Right lobe of liver (tissue), 6 donors: ENCODE measurements at regions not wholly inside any gene's neighbourhood (a gene's known extent, or its start where the extent isn't known, plus 50 kb on each side); places are given as distances from the start of the nearest gene placed in this dataset.

Experiments used
- ATAC-seq, 4 donors: fragments of 200-7000 bp; cut with Tn5 transposase; one replicate each; pipeline ENCODE4 v1.9.1; 2020; ENCODE audit warnings: mild to moderate bottlenecking in 4 of 4, moderate library complexity in 4 of 4
- DNase-seq, 3 donors: peaks; one replicate each; pipeline ENCODE4 v3.0.0-alpha.2; 2020
- H3K27ac ChIP-seq, 3 donors: fragments of 200-600 bp; one replicate each; pipeline ENCODE4 v1.8.0; 2022
- H3K27me3 ChIP-seq, 2 donors: fragments of 200-600 bp; one replicate each; pipeline ENCODE4 v1.8.0; 2022
- H3K36me3 ChIP-seq, 4 donors: fragments of 200-600 bp; sonication (generic) in 1 of 4; one replicate each; pipeline versions ENCODE4 v1.5.1 to v1.8.0; 2017 to 2022; ENCODE audit warnings: control low read depth in 1 of 4
- H3K4me1 ChIP-seq, 4 donors: fragments of 200-600 bp; sonication (generic) in 1 of 4; one replicate each; pipeline versions ENCODE4 v1.5.1 to v1.8.0; 2017 to 2022; ENCODE audit warnings: control low read depth in 1 of 4
- H3K4me3 ChIP-seq, 3 donors: fragments of 200-600 bp; one replicate each; pipeline ENCODE4 v1.8.0; 2022
- H3K9me3 ChIP-seq, 4 donors: fragments of 200-600 bp; sonication (generic) in 1 of 4; one replicate each; pipeline versions ENCODE4 v1.5.1 to v1.8.0; 2017 to 2022; ENCODE audit warnings: control low read depth in 1 of 4
- CTCF ChIP-seq, 4 donors: fragments of 200-600 bp in 3 of 4; fragments of 450-650 bp in 1 of 4; IDR thresholded peaks; one replicate each; pipeline versions ENCODE4 v1.5.1 to v1.8.0; 2016 to 2022; ENCODE audit warnings: antibody characterized with exemption in 4 of 4, mild to moderate bottlenecking in 2 of 4
- POLR2A ChIP-seq: fragments of 450-650 bp; IDR thresholded peaks from one replicate; pipeline ENCODE4 v1.6.1; 2017; ENCODE audit warnings: antibody characterized with exemption, mild to moderate bottlenecking
- WGBS: methylation state at CpG from one replicate; pipeline ENCODE4 v1.1.6; 2018; ENCODE audit warnings: low coverage, low lambda C conversion rate; ENCODE audit not compliant: insufficient coverage; ENCODE audit errors: missing lambda C conversion rate; 5-methylcytosine and 5-hydroxymethylcytosine counted together
- intact Hi-C, 2 donors: fragments of 100-400 bp; cut with DNase I; formaldehyde crosslinking; loops; one replicate each; pipeline versions ENCODE4 v1.11.2 to v1.14.1; 2022
- donor health status: DM: no; HTN: yes; CAD: no.
- donor health status: DM: no; HTN: no; CAD: no.
- donor health status: DM: no; HTN: no; CAD: no.
- donor health status: DM: no; HTN: yes; CAD: no.
- donor health status: DM: no; HTN: yes; CAD: no.

DNA sequence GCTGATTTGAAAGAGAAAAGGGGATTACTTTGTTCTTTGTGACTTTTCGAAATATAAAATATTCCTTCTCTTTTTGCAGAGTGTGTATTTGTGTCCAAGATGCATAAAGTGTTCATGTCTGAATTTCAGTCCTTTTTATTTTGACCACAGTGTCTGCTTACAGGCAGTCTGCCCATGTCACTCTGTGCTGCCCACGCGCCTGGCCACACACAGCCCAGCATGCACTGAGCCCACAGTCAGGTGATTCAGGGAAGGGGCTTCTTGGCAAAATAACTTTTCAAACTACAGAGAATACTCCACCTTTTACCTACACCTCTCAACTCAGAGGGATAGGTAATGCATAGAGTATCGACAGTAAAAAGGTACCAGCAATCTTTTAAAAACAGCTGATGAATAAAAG is 142.5 kb upstream of the TRPC4 start:
- DNase-seq (no peak), ATAC-seq (no peak)
- intact Hi-C loops, result no loop called here
- Histone ChIP-seq H3K9me3 (peaks cover 0 to 4% (median 0%) of the 10 kb centered on the region in 4 donors), H3K27ac (no peak overlapping the region), H3K4me1 (no peaks in the 10 kb centered on the region), H3K27me3 (no peaks in the 10 kb centered on the region), H3K4me3 (no peak overlapping the region), H3K36me3 (no peaks in the 10 kb centered on the region)
- 92% methylated on average over 4 of the region's 4 CpGs for WGBS
- TF ChIP-seq POLR2A, result no peak
- TF ChIP-seq CTCF (IDR thresholded peaks at IDR 0.05), result no peak

DNA sequence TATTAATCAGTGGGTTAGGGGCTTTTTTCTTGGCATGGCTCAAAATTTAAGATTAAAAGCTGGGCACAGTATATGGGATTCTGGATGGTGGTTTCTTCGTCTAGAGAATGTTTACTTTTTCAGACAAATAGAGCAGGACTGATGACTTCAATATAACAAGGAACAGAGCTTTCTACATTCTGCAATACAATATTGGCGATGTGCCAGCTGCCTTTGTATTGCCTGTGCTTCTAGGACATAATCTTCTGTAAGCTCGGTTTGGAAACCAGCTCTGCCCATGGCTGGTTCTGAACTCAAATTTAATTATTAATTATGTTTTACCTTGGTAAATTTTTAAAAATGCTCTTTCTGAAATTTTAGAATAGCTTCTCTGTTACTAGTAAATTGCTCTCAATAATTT is 139.1 kb upstream of the TRPC4 start:
- 44% methylated on average over 3 of the region's 3 CpGs for WGBS
- intact Hi-C loops, result no loop called here
- DNase-seq (no peak), ATAC-seq (no peak)
- no peaks in the 10 kb centered on the region for H3K36me3 ChIP-seq
- no peaks in the 10 kb centered on the region for H3K27me3 ChIP-seq
- H3K9me3 ChIP-seq, result no peaks in the 10 kb centered on the region
- H3K4me1 ChIP-seq, result no peaks in the 10 kb centered on the region
- no peak overlapping the region for H3K27ac ChIP-seq
- H3K4me3 ChIP-seq, result no peak overlapping the region
- TF ChIP-seq POLR2A (no peak), CTCF (IDR thresholded peaks at IDR 0.05) (no peak)

- no peaks in the 10 kb centered on the region for H3K36me3 ChIP-seq
- intact Hi-C loops, result no loop called here
- DNase-seq (no peak), ATAC-seq (no peak)
- H3K27ac ChIP-seq, result no peak overlapping the region
- H3K4me3 ChIP-seq, result no peak overlapping the region
- H3K9me3 ChIP-seq, result no peaks in the 10 kb centered on the region
- WGBS, result 39% methylated on average over 7 of the region's 7 CpGs
- TF ChIP-seq POLR2A (no peak), CTCF (IDR thresholded peaks at IDR 0.05) (no peak)
- no peaks in the 10 kb centered on the region for H3K27me3 ChIP-seq
- H3K4me1 ChIP-seq, result no peaks in the 10 kb centered on the region
Measured at GRCh38 chr13:38002606-38003005, 133.0 kb upstream of the TRPC4 start.

DNA sequence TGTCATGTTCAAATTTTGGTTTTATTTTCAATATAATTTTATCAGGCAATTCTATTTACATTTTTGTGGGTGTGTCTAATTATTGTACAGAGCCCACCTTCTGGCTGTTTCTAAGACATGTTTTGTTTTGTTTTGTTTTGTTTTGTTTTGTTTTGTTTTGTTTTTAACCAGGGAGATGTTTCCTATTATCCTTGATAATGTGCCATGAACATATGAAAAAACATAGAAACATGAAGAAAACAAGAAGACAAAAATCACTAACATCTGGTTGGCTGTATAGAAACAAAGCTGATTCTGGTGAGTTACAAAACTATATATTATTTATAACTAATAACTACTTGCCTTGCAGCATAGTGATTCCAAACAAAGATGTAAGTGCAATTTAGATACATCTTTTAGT is 128.1 kb upstream of the TRPC4 start:
- TF ChIP-seq POLR2A (no peak), CTCF (IDR thresholded peaks at IDR 0.05) (no peak)

GRCh38 chr13:37995092-37995491 is 125.5 kb upstream of the TRPC4 start:
- DNase-seq (no peak), ATAC-seq (no peak)
- H3K4me1 ChIP-seq, result no peaks in the 10 kb centered on the region
- intact Hi-C loops, result no loop called here
- TF ChIP-seq CTCF (IDR thresholded peaks at IDR 0.05) (no peak), POLR2A (no peak)
- H3K27ac ChIP-seq, result no peak overlapping the region
- no peaks in the 10 kb centered on the region for H3K27me3 ChIP-seq
- no peaks in the 10 kb centered on the region for H3K36me3 ChIP-seq
- 0% methylated on average over 1 of the region's 1 CpG for WGBS
- no peaks in the 10 kb centered on the region for H3K9me3 ChIP-seq
- H3K4me3 ChIP-seq, result no peak overlapping the region

More for the DNA sequence above, 128.1 kb upstream of the TRPC4 start:
- no peaks in the 10 kb centered on the region for H3K27me3 ChIP-seq
- no peak overlapping the region for H3K4me3 ChIP-seq
- intact Hi-C loops, result no loop called here
- no peak overlapping the region for H3K27ac ChIP-seq
- no peak for DNase-seq
- no peaks in the 10 kb centered on the region for H3K9me3 ChIP-seq
- H3K36me3 ChIP-seq, result no peaks in the 10 kb centered on the region
- H3K4me1 ChIP-seq, result no peaks in the 10 kb centered on the region
- ATAC-seq, result no peak
